Activated naive CD4-positive, alpha-beta T cell treated with anti-CD3 and anti-CD28 coated beads, Interleukin-2, amount 10 ng/mL, durations not matched to agents 7 days and 5 days (primary cell): ENCODE measurements at regions not wholly inside any gene's neighbourhood (a gene's known extent, or its start where the extent isn't known, plus 50 kb on each side); places are given as distances from the start of the nearest gene placed in this dataset.
A peak's percentile ranks its signal among the peaks of the same experiment; 100 is the strongest.

Experiments
- CTCF ChIA-PET: fragments of 350-600 bp; sonication (Branson Sonifier 250); formaldehyde crosslinking; loops from one replicate; lab custom pipeline; 2021; ENCODE audit warnings: antibody characterized with exemption; lab: Charles Lee
- DNase-seq: peaks from one replicate; pipeline ENCODE4 v3.0.0-alpha.2; 2020
- H3K27ac Mint-ChIP-seq: one replicate; pipeline ENCODE4 v1.8.0; 2021; ENCODE audit warnings: mild to moderate bottlenecking, moderate library complexity, mixed read lengths
- H3K27me3 Mint-ChIP-seq: one replicate; pipeline ENCODE4 v1.8.0; 2021; ENCODE audit warnings: mild to moderate bottlenecking, mixed read lengths
- H3K36me3 Mint-ChIP-seq: one replicate; pipeline ENCODE4 v1.8.0; 2021; ENCODE audit warnings: mixed read lengths
- H3K4me1 Mint-ChIP-seq: one replicate; pipeline ENCODE4 v1.8.0; 2021; ENCODE audit warnings: mixed read lengths
- H3K4me3 Mint-ChIP-seq: one replicate; pipeline ENCODE4 v1.8.0; 2021; ENCODE audit warnings: mild to moderate bottlenecking, moderate library complexity, mixed read lengths
- H3K9me3 Mint-ChIP-seq: one replicate; pipeline ENCODE4 v1.8.0; 2021; ENCODE audit warnings: mixed read lengths

DNA sequence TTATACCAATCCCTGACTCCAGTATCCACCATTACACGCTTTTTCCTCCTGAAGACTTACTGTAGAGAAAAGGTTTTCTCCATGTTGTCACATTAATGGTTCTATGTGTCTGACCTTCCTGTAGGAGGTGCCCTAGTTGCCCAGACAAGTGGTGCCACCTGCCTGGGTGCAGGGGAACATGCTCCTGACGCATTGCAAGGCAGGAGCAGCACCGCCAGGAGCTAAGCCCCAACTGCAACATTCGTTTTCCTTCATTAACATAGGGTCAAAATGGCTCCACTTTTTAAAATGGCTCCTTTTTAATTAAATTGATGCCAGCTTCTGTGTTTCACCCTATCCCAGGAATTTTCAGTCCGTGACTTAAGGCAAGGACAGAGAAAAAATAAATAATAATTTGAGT lies 220.1 kb upstream of the SAMSN1 start:
- H3K4me3 Mint-ChIP-seq = no peak overlapping the region
- H3K36me3 Mint-ChIP-seq = no peaks in the 10 kb centered on the region
- no peaks in the 10 kb centered on the region for H3K27me3 Mint-ChIP-seq
- H3K27ac Mint-ChIP-seq = no peak overlapping the region
- peaks cover 6% of the 10 kb centered on the region for H3K4me1 Mint-ChIP-seq
- DNase-seq = no peak
- H3K9me3 Mint-ChIP-seq = peaks cover 1% of the 10 kb centered on the region
- CTCF ChIA-PET = no interaction called here

DNA sequence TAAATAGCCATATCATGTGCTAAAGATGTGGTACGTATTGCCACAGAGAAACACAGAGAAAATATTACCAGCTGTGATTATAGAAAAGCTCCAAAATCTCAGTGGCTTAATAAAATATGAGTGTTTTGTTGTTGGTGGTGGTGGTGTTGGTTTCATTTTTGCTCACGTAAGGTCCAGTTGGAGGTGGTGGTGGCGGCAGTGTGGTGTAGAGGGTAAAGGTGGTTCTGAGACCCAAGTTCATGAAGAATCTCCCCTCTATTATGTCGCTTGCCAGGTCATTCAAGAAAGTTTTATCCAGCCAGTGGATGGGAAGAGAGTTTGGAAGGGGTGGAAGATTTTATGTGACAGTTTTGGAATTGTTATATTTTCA lies 217.6 kb upstream of the SAMSN1 start:
- H3K9me3 Mint-ChIP-seq = peaks cover 1% of the 10 kb centered on the region
- CTCF ChIA-PET = no interaction called here
- peaks cover 2% of the 10 kb centered on the region for H3K36me3 Mint-ChIP-seq
- H3K27ac Mint-ChIP-seq = no peak overlapping the region
- no peak overlapping the region for H3K4me3 Mint-ChIP-seq
- H3K4me1 Mint-ChIP-seq = peaks cover 6% of the 10 kb centered on the region
- DNase-seq = no peak
- no peaks in the 10 kb centered on the region for H3K27me3 Mint-ChIP-seq

GRCh38 chr21:14762734-14763694 lies 216.9 kb upstream of the SAMSN1 start:
- H3K27me3 Mint-ChIP-seq = no peaks in the 10 kb centered on the region
- H3K4me1 Mint-ChIP-seq = peaks cover 6% of the 10 kb centered on the region
- CTCF ChIA-PET = interaction anchor here (0.7 to 2.0 kb wide), 3 partner anchors 10 to 26 kb away, joined by 3 to 7 read pairs (median 3); no protein-coding TSS in a partner anchor
- H3K4me3 Mint-ChIP-seq = no peak overlapping the region
- no peak for DNase-seq
- peaks cover 1% of the 10 kb centered on the region for H3K9me3 Mint-ChIP-seq
- H3K36me3 Mint-ChIP-seq = peaks cover 2% of the 10 kb centered on the region
- no peak overlapping the region for H3K27ac Mint-ChIP-seq

DNA sequence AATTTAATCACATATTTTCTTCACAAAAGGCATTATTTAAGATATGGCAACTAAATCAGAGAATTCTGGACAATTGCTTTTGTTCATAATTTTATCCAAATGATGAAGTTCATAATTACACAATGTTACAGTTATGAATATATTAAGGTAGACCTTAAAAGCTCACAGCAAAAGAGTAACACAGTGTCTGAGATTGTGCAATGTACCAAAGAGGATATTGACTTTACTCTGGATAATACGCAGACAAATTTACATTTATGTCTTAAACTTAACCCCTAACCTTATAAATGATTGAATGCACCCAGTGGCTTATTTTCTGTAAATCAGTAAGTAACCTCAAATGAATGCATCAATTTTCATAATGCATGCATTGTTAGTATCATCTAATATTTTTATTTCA lies 216.2 kb upstream of the SAMSN1 start:
- no peaks in the 10 kb centered on the region for H3K27me3 Mint-ChIP-seq
- peaks cover 2% of the 10 kb centered on the region for H3K36me3 Mint-ChIP-seq
- DNase-seq = no peak
- no peak overlapping the region for H3K4me3 Mint-ChIP-seq
- CTCF ChIA-PET = interaction anchor here (1.0 to 2.0 kb wide), 2 partner anchors 11 to 24 kb away, joined by 3 to 7 read pairs; no protein-coding TSS in a partner anchor
- H3K27ac Mint-ChIP-seq = no peak overlapping the region
- H3K4me1 Mint-ChIP-seq = peaks cover 6% of the 10 kb centered on the region
- peaks cover 1% of the 10 kb centered on the region for H3K9me3 Mint-ChIP-seq

- Mint-ChIP-seq H3K4me1 (peaks cover 10% of the 10 kb centered on the region), H3K36me3 (peaks cover 5% of the 10 kb centered on the region), H3K27ac (no peak overlapping the region), H3K27me3 (no peaks in the 10 kb centered on the region), H3K9me3 (peaks cover 3% of the 10 kb centered on the region), H3K4me3 (no peak overlapping the region)
- CTCF ChIA-PET = no interaction called here
- no peak for DNase-seq
Measured at GRCh38 chr21:14759285-14759684, 213.2 kb upstream of the SAMSN1 start.

- H3K4me3 Mint-ChIP-seq = no peak overlapping the region
- CTCF ChIA-PET = interaction anchor here (1.7 kb wide), 1 partner anchor 21 kb away, joined by 5 read pairs; no protein-coding TSS in a partner anchor
- no peak overlapping the region for H3K27ac Mint-ChIP-seq
Measured at GRCh38 chr21:14758849-14759248, 212.7 kb upstream of the SAMSN1 start.

GRCh38 chr21:14757533-14758327 lies 211.6 kb upstream of the SAMSN1 start:
- CTCF ChIA-PET = interaction anchor here (1.7 kb wide), 1 partner anchor 20 kb away, joined by 5 read pairs; no protein-coding TSS in a partner anchor
- H3K9me3 Mint-ChIP-seq = peaks cover 3% of the 10 kb centered on the region
- peaks cover 5% of the 10 kb centered on the region for H3K36me3 Mint-ChIP-seq
- H3K4me1 Mint-ChIP-seq = peaks cover 23% of the 10 kb centered on the region
- no peak overlapping the region for H3K27ac Mint-ChIP-seq
- H3K4me3 Mint-ChIP-seq = no peak overlapping the region
- DNase-seq = no peak
- H3K27me3 Mint-ChIP-seq = no peaks in the 10 kb centered on the region

More at GRCh38 chr21:14758849-14759248, 212.7 kb upstream of the SAMSN1 start:
- DNase-seq = no peak
- H3K36me3 Mint-ChIP-seq = peaks cover 5% of the 10 kb centered on the region
- peaks cover 3% of the 10 kb centered on the region for H3K9me3 Mint-ChIP-seq
- peaks cover 12% of the 10 kb centered on the region for H3K4me1 Mint-ChIP-seq
- no peaks in the 10 kb centered on the region for H3K27me3 Mint-ChIP-seq

- H3K9me3 Mint-ChIP-seq = peaks cover 3% of the 10 kb centered on the region
- peaks cover 5% of the 10 kb centered on the region for H3K36me3 Mint-ChIP-seq
- CTCF ChIA-PET = no interaction called here
- H3K4me1 Mint-ChIP-seq = peaks cover 27% of the 10 kb centered on the region
- DNase-seq = no peak
- no peak overlapping the region for H3K4me3 Mint-ChIP-seq
- H3K27ac Mint-ChIP-seq = no peak overlapping the region
- H3K27me3 Mint-ChIP-seq = peaks cover 3% of the 10 kb centered on the region
Measured at GRCh38 chr21:14755086-14755485, 209.0 kb upstream of the SAMSN1 start.

DNA sequence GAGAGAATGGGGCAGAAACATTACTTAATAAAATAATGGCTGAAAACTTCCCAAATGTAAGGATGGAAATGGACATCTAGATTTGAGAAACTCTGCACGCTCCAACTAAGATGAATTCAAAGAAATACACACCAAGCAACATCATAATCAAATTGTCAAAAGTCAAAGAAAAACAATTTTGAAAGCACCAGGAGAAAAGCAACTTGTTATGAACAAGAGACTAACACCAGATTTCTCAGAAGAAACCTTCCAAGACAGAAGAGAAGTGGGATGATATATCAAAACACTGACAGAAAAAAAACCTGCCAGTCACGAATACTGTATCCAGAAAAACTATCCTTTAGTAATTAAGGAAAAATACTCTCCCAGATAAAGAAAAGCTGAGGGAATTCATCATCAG lies 208.6 kb upstream of the SAMSN1 start:
- H3K9me3 Mint-ChIP-seq = peaks cover 3% of the 10 kb centered on the region
- H3K36me3 Mint-ChIP-seq = peaks cover 4% of the 10 kb centered on the region
- DNase-seq = no peak
- H3K27ac Mint-ChIP-seq = no peak overlapping the region
- CTCF ChIA-PET = no interaction called here
- H3K4me3 Mint-ChIP-seq = no peak overlapping the region
- H3K4me1 Mint-ChIP-seq = peaks cover 27% of the 10 kb centered on the region
- peaks cover 3% of the 10 kb centered on the region for H3K27me3 Mint-ChIP-seq

- Mint-ChIP-seq H3K36me3 (peaks cover 3% of the 10 kb centered on the region), H3K9me3 (peaks cover 3% of the 10 kb centered on the region), H3K27ac (no peak overlapping the region), H3K27me3 (peaks cover 3% of the 10 kb centered on the region), H3K4me1 (peaks cover 27% of the 10 kb centered on the region), H3K4me3 (no peak overlapping the region)
- no peak for DNase-seq
- CTCF ChIA-PET = no interaction called here
Measured at GRCh38 chr21:14754259-14754604, 208.1 kb upstream of the SAMSN1 start.

- peak overlapping the region; percentile 1 for H3K27ac Mint-ChIP-seq
- H3K36me3 Mint-ChIP-seq = peaks cover 3% of the 10 kb centered on the region
- peaks cover 3% of the 10 kb centered on the region for H3K27me3 Mint-ChIP-seq
- DNase-seq = no peak
- H3K9me3 Mint-ChIP-seq = peaks cover 3% of the 10 kb centered on the region
- CTCF ChIA-PET = interaction anchor here (1.3 kb wide), 1 partner anchor 20 kb away, joined by 4 read pairs; no protein-coding TSS in a partner anchor
- H3K4me3 Mint-ChIP-seq = no peak overlapping the region
- H3K4me1 Mint-ChIP-seq = peaks cover 27% of the 10 kb centered on the region
Measured at GRCh38 chr21:14753466-14754258, 207.5 kb upstream of the SAMSN1 start.

DNA sequence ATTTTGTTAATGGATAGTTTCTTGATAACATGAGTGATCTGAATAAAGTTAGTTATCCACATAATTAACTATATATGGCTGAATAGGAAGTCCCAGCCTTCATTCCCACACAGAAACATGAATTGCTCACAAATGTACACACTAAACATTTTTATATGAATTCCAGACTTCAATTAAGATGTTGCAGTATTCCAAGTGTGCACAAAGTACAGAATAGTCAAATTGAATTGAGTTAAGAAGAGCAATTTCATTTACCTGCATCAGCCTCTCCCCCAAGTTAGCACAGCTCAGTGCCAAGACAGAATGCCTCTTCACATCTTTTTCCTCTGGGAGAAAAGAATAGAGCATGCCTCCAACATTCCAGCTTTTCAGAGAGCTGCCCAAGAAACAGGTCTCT lies 207.0 kb upstream of the SAMSN1 start:
- Mint-ChIP-seq H3K4me1 (peaks cover 27% of the 10 kb centered on the region), H3K27me3 (peaks cover 3% of the 10 kb centered on the region), H3K36me3 (peaks cover 3% of the 10 kb centered on the region), H3K27ac (no peak overlapping the region), H3K9me3 (peaks cover 3% of the 10 kb centered on the region), H3K4me3 (no peak overlapping the region)
- no peak for DNase-seq
- CTCF ChIA-PET = interaction anchor here (1.3 kb wide), 1 partner anchor 21 kb away, joined by 4 read pairs; no protein-coding TSS in a partner anchor

GRCh38 chr21:14752345-14752909 lies 206.3 kb upstream of the SAMSN1 start:
- Mint-ChIP-seq H3K27ac (no peak overlapping the region), H3K9me3 (peaks cover 3% of the 10 kb centered on the region), H3K27me3 (peaks cover 3% of the 10 kb centered on the region), H3K4me3 (no peak overlapping the region), H3K4me1 (peaks cover 27% of the 10 kb centered on the region), H3K36me3 (peaks cover 3% of the 10 kb centered on the region)
- no peak for DNase-seq
- CTCF ChIA-PET = interaction anchor here (0.6 to 1.3 kb wide), 2 partner anchors 21 to 308 kb away, joined by 3 to 4 read pairs; no protein-coding TSS in a partner anchor
